NCI-H82 (cell line): ENCODE measurements at regions not wholly inside any gene's neighbourhood (a gene's known extent, or its start where the extent isn't known, plus 50 kb on each side); places are given as distances from the start of the nearest gene placed in this dataset.
"Not testable (repeated sequence)": the region's sequence is repeated elsewhere in the genome, so short reads cannot be mapped to it uniquely, and the experiment has no call there.

ENCODE experiments used
- DNase-seq: peaks from one replicate; lab custom pipeline; 2025; lab: John Stamatoyannopoulos, UW

- DNase-seq: no peak
Measured at GRCh38 chrX:8105531-8105930, 65.5 kb downstream of the VCX2 start.

DNA sequence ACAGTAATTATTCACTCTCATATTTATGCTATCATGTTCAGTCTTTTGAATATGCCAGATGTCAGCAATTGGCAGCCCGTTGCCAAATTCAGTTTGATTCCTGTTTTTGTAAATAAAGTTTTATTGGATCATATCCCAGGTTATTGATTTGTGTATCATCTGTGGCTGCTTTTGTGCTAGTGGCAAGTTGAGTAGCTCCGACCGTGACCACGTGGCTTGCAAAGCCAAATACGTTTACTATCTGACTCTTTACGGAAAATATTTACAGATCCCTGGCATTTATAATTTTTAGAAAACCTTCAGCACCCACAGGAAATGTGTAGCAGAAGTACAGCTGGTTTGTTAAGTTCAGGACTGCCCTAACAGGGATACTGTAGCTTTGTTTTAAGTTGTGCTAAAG, 67.4 kb downstream of the VCX2 start:
- DNase-seq: no peak

GRCh38 chrX:8091510-8091909, 79.6 kb downstream of the VCX2 start:
- no peak for DNase-seq

DNA sequence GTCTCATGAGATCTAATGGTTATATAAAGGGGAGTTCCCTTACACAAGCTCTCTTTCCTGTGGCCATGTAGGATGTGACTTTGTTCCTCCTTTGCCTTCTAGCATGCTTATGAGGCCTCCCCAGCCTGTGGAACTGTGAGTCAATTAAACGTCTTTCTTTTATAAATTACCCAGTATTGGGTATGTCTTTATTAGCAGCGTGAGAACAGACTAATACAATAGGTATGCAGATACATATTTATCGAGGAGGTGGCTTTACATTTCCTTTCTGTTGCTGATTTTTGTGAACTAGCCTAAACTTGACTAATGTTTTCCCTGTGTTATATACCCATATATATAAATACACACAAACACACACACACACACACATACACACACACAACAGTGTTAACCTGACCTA, 80.2 kb downstream of the VCX2 start:
- no peak for DNase-seq

GRCh38 chrX:8090482-8090881, 80.6 kb downstream of the VCX2 start:
- DNase-seq: no peak

- no peak for DNase-seq
Measured at GRCh38 chrX:8089141-8089540, 81.9 kb downstream of the VCX2 start.

DNA sequence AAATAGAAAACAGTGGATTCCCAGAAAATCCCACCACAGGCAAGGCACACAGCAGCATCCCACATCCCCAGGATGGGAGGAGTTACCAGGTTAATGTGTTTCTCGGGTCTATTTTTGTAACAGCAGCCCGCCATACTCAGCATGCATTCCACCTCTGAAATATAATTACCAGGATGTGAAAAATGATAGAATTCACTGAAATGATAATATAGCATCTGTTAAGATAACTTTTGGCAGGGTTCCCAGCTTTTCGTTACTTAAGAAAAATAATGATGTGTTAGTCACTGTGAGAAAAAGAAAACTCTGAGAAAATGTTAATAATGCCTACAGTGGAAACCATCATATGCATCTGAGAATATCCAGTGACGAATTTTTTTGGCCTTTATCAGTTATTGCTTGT, 87.1 kb downstream of the VCX2 start:
- no peak for DNase-seq

DNA sequence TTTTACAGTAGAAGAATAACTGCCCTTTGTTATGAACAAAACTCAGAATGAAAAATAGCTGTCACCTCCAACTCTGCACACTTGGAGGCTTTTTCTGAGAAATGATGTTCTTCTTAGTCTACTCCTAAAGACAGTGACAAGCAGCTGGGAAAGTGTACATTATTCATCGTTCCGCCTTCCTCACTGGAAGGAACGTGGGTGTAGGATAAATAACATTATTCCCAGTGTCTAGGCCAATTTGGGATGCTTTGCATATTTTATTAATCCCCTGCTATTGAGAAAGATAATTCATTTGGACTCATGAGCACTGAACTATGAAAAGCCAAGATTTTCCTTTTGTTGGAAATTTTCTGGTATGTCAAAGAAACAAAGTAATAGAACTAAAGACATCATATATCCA, 87.8 kb downstream of the VCX2 start:
- no peak for DNase-seq

- no peak for DNase-seq
Measured at GRCh38 chrX:8075636-8076035, 95.4 kb downstream of the VCX2 start.

DNA sequence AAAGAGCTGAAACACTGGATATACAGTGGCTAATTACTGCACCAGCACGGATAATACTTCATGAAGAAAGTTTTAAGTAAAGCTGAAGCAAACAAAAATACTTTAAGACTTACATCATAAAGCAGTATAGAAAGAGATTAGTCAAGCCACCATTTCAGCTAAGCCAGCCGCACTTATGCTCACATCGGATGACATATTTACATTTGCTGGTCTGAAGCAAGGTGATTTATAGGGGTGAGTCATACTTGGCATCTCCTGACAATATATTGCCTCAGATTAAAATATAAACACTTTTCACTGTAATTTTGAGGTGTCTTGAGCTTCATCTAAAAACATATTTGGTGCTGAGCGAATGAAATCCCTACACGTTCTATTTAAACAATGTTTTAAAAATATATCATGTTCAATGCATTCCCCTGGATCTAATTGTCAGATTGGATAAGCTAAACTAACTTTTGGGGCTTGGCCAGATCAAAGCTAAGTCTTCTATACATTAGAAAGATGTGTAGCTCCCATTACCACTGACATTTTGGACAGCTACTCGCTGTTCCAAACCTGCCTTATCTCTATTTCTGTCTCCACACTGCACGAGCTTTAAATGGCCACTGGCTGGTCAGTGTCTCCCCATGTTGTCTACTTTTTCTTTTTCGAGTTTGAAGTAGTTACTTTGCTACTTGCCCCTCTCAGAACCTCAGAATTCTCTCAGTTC, 103.2 kb downstream of the VCX2 start:
- peak; percentile 38 for DNase-seq

GRCh38 chrX:8052909-8053308, 118.2 kb downstream of the VCX2 start:
- DNase-seq: no peak

DNA sequence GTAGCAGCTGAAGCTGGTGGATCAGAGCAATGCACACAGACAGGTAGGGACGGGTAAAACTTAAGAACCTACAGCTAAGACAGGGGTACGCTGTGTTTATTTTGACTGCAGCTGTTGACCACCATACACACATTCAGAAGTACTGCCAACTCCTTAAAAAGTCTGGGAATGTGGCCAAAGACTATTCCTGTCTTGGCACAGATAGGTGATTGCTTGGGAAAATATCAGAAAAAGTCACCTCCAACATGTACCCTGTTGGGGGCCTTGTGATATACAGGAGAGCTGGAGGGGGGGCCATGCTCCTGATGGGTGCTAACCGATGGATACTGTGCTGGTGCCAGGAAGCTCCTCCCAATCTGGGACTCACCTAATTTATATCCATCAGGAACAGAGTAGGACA, 121.2 kb downstream of the VCX2 start:
- no peak for DNase-seq

GRCh38 chrX:8048466-8048865, 121.3 kb upstream of the PNPLA4 start:
- DNase-seq: no peak

DNA sequence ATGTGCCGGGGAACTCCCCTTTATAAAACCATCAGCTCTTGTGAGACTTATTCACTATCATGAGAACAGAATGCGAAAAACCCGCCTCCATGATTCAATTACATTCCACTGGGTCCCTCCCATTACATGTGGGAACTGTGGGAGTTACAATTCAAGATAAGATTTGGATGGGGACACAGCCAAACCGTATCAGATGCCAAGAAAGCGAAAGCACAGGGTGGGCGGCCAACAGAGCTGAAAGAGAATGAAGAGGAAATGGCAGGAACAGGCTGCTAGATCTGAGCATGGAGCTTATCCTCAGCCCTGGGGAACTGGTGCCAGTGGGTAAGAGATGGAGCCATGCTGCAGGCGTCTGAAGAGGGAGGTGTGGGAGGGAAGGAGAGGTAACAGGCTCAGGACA, 117.7 kb upstream of the PNPLA4 start:
- no peak for DNase-seq

DNA sequence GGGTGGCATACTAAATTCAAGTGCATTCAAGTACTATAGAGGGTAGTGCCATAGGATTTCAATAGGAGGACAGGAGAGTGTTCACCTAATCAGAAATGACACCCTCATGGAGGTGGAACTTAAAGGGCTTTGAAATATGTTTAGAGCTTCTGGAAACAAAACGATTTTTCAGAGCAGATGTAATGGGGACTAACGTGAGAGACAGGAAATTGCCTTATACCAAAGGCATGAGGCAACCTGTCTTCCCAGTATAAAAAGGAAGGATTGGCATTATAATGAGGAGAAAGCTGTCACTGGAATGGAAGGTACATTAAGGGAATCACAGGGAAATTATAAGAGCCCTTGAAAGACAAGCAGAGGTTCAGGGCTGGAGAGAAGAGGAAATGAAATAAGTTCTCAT, 116.3 kb upstream of the PNPLA4 start:
- DNase-seq: no peak

GRCh38 chrX:8043121-8043520, 115.9 kb upstream of the PNPLA4 start:
- DNase-seq: no peak

DNA sequence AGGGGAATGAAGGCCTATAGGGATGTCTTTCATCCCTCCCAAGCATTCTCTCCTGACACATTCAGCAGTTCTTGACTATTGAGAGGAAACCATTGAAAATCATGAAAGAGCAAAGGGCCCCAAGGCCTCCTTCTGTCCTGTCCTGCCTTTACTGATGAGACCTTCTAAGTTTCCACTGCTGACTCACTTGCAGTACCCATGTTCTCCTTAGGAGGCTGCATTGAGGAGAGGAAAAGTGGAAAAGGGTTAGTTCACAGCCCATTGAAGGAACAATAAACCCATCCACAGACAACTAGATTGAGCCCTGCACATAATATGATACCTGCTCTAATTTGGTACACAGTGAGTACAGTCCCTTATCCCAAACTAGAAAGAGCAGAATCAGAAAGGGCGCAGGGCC, 115.1 kb upstream of the PNPLA4 start:
- DNase-seq: no peak

DNA sequence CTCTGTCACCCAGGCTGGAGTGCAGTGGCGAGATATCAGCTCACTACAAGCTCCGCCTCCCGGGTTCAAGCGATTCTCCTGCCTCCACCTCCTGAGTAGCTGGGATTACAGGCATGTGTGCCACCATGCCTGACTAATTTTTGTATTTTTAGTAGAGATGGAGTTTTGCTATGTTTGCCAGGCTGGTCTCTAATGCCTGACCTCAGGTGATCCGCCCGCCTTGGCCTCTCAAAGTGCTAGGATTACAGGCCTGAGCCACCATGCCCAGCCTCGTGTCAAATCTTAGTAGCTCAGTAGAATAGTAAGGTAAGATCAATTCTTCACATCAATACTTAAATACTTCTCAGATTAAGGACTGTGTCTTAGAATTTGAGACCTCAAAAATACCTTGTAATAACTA, 112.5 kb upstream of the PNPLA4 start:
- not testable (repeated sequence) for DNase-seq

GRCh38 chrX:8037593-8038348, 110.6 kb upstream of the PNPLA4 start:
- DNase-seq: no peak

GRCh38 chrX:8036914-8037313, 109.7 kb upstream of the PNPLA4 start:
- peak; percentile 55 for DNase-seq

- no peak for DNase-seq
Measured at GRCh38 chrX:8034058-8034457, 106.8 kb upstream of the PNPLA4 start.

DNA sequence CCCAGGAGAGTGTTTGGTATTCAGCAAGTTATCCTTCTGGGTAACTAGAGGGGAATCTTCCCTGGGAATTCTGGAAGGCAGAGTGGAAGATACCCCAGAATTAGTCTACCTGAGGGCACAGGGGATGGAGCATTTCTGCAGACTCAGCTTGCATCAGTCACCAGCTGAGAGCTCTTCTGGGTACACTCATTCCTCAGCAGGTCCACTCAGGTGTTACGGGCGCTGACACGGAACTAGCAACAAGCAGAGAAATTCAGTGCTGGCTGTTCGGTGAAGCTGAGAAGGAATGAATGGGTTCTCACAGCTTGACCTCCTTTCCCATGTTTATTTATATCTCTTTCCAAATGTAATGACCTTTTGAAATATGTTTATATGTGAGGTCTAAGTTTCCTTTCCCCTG, 106.0 kb upstream of the PNPLA4 start:
- no peak for DNase-seq

DNA sequence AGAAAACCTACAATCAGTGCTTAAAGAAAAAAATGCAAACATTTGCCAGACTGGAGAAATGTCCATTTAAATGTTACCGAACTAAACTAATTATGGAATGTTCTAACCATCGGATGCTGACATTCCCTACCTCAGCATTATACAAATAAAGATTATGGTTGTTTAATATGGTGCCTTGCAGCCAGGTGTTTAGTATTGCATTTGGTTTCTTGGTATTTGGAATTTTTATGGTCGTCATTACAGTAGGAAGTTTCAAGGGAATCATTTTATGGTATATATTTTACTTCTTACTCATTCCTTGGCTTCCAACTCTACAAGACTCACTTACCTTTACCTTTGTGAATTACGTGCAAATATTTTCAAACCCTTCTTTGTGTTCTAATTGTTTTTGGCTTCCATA, 103.1 kb upstream of the PNPLA4 start:
- DNase-seq: no peak

DNA sequence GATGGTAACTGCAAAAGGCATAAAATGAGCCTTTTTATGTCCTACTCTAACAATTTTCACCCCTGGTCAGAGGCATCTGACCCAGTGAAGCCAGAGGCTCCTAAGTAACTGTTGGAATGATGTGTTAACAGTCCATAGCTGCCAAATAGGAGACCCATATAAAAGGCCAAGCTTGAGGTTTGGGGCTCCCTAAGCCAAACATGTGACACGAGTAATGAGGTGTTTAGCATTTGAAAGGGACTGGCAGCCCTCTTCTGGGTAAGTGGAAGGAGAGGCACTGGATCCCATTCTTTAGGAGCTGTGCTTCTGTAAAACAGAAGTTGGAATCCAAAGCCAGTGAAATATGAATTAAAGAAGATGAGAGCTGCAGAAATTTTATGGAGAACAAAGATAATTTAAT, 100.6 kb upstream of the PNPLA4 start:
- DNase-seq: no peak
